ENCODE measurements at regions not wholly inside any gene's neighbourhood (a gene's known extent, or its start where the extent isn't known, plus 50 kb on each side); places are given as distances from the start of the nearest gene placed in this dataset.

GRCh38 chr21:25329227-25329825 lies 278.0 kb downstream of the MRPL39 start:
- DNase-seq (ENCODE audit: low read depth), result no peak

DNA sequence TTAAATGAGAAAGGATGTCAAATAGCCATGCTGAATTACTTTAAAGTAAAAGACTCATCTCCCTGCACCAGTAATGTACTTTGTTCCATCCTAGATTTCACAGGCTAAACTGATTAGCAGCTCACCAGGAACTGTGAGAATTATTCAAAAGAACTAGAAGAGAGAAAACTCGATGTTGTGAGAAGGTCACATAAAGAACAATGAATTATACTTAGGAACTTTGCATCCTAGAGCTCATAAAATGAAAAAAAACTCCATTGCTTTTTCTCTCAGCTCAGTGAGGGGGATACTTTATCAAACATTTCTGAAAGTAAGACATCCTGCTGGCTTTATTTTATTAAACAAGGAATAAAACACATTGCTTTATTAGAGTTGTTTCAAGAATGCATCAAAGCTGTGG lies 278.5 kb downstream of the MRPL39 start:
- no peak for DNase-seq (ENCODE audit: low read depth)

DNA sequence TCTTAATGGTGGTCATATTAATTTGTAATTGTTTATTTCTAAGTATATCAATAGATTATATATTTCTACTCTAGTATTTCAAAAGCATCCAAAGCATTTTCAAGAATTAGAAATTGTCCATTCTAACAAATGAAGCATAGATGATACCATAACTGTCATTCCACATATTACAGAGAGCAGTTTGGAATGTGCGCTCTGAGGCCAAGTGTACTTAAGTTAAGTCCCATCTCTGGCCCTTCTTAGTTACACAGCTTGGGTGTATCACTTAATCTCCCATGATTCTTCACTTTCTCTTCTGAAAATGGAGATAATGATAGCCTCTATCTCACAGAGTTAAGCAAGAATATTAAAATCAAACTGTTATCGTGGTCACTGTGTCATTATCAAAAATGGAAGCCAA lies 281.1 kb downstream of the MRPL39 start:
- no peak for DNase-seq (ENCODE audit: low read depth)

DNA sequence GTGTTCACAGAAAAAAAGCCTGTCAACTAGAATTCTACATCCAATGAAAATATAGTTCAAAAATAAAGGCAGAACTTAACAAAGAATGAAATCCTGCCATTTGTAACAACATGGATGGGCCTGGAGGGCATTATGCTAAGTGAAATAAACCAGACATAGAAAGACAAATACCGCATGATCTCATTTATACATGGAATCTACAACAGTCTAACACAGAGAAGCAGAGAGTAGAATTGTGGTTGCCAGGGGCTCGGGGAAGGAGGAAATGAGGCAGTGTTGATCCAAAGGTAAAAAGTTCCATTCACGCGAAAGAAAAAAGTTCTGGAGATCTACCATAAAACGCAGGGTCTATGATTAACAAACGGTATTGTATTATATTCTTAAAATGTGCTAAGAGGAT lies 282.6 kb downstream of the MRPL39 start:
- DNase-seq (ENCODE audit: low read depth), result no peak

- no peak for DNase-seq (ENCODE audit: low read depth)
Measured at GRCh38 chr21:25323356-25323949, 283.8 kb downstream of the MRPL39 start.

DNA sequence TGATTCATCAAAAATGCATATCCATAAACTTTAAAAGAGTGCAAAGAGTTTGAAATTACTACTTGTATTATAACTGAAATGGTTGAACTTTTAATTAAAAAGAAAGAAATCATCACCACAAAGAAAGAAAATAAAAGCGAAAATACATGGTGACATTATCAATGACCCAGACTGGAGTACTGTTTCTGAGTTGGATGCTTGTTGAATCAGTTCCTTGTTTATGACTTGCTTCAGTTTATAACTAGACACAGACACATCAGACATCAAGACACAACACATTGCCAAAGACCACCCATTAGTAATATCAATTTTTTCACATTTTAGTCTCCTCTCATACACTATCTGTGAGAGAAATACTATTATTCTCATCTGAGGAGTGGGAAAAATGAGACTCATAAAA lies 293.0 kb downstream of the MRPL39 start:
- no peak for DNase-seq (ENCODE audit: low read depth)

DNA sequence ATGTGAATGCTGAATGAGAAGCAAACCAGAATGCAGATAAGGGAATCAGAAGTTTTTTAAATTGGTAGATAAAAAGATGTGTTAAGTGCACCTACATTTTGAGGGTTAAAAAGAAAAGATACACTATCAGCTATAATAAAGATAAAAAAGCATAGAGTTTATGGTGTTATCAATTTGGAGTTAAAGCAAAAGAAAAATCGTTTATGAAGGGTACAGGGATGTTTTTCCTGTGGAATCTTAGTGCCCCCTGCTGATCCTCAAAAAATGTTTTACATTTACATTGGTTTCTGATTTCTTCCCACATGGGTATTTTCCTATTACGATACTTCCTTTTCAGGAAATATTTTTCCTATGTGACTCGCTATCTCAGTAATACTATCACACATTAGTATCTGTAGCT lies 293.5 kb downstream of the MRPL39 start:
- DNase-seq (ENCODE audit: low read depth), result no peak

GRCh38 chr21:25307489-25307888 lies 299.8 kb downstream of the MRPL39 start:
- DNase-seq (ENCODE audit: low read depth), result no peak

GRCh38 chr21:25304611-25305010 lies 302.7 kb downstream of the MRPL39 start:
- no peak for DNase-seq (ENCODE audit: low read depth)

- no peak for DNase-seq (ENCODE audit: low read depth)
Measured at GRCh38 chr21:25300632-25301031, 306.6 kb downstream of the MRPL39 start.

GRCh38 chr21:25298512-25299491 lies 308.5 kb downstream of the MRPL39 start:
- no peak for DNase-seq (ENCODE audit: low read depth)

GRCh38 chr21:25297117-25297516 lies 310.2 kb downstream of the MRPL39 start:
- no peak for DNase-seq (ENCODE audit: low read depth)

GRCh38 chr21:25296252-25296651 lies 311.0 kb downstream of the MRPL39 start:
- no peak for DNase-seq (ENCODE audit: low read depth)

- no peak for DNase-seq (ENCODE audit: low read depth)
Measured at GRCh38 chr21:25292396-25292795, 314.9 kb downstream of the MRPL39 start.

- no peak for DNase-seq (ENCODE audit: low read depth)
Measured at GRCh38 chr21:25283720-25284119, 323.6 kb downstream of the MRPL39 start.

GRCh38 chr21:25281134-25281533 lies 326.1 kb downstream of the MRPL39 start:
- no peak for DNase-seq (ENCODE audit: low read depth)

DNA sequence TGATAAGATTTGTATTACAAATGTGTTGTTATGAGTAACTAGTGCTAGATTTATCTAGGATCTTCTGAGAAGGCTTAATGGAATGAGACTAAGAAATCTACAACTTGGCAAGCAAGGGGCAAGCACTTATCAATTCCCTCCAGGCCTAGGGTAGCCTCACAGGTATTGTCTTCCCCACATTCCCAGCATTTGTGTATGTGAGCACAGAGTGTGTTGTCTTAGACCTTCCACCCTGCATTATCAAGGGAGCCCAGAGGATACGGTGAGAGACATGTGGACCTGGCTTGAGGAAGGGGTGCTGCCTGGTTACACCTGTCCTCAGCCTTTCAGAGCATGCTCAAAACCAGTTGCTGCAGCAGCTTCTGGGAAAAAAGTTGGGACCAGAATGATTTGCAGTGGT lies 327.2 kb downstream of the MRPL39 start:
- no peak for DNase-seq (ENCODE audit: low read depth)

DNA sequence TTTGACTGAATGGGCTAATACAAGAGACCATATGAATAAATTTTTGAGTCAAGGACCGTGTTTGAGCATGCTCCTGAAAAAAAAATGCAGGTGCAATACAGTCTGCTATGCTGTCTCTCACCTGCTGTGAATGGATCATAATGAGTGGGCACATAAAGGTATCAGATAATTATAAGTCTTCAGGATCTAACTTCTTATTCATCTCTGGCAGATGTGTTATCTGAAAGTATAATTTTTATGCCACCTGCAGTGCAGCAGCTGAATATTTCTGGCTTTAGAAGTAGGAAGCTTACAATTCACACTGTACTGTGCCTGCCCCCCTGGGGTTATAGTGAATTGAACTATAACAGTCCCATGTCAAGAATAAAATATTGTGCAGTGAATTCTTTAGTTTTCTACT lies 333.3 kb downstream of the MRPL39 start:
- no peak for DNase-seq (ENCODE audit: low read depth)

- no peak for DNase-seq (ENCODE audit: low read depth)
Measured at GRCh38 chr21:25254491-25255174, 352.6 kb downstream of the MRPL39 start.

DNA sequence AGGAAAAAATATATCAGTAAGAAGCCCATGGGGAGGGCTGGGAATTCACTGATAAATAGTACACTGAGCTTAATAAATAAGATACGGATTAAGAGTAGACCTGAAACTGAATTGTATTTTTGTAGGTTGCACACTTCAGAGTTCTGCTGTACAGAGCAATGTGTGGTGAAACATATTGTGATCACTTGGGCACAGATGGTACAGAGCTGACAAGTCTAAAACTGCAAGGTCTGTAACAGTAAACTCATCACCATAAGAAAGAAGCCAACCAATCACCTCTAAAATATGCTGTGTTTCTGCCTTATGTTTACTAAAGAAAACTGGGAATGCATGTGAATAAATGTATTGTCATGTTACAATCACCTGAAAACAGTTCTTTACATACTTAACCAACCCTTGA lies 360.7 kb downstream of the MRPL39 start:
- DNase-seq (ENCODE audit: low read depth), result no peak

DNA sequence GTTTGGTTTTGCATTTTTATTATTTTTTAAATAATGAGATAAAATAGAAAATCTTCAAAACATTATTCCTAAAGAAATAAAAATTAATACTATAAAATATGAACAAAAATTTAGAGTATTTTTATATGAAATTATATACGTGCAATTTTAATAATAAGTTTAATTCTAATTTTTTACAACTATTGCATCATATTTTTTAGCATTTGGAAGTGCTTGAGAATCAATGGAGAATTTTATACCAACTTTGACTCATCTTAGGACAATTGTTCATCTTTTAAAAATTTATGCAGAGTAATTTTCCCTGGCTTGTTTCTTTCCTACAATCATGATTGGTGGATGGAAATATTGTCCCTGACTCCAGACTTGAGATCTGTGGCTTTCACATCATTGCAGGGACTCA lies 362.5 kb downstream of the MRPL39 start:
- no peak for DNase-seq (ENCODE audit: low read depth)

GRCh38 chr21:25243808-25244207 lies 363.5 kb downstream of the MRPL39 start:
- no peak for DNase-seq (ENCODE audit: low read depth)

DNA sequence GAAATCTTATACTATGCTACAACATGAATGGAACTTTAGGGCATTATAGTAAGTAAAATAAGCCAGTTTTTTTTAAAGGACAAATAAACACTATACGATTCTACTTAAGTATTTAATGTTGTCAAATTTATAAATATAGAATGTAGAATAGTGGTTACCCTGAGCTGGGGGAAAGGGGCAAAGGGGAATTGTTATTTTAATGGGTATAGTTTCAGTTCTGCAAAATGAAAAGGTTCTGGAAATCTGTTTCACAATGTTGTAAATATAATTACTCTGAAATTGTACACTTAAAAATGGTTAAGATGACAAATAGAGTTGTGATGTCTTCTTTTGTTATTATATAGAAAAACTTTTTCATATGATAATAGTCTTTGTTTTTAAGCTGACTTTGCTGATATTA lies 366.3 kb downstream of the MRPL39 start:
- DNase-seq (ENCODE audit: low read depth), result no peak
